Kasumi-1 (cell line): ENCODE measurements at regions not wholly inside any gene's neighbourhood (a gene's known extent, or its start where the extent isn't known, plus 50 kb on each side); places are given as distances from the start of the nearest gene placed in this dataset.
A peak's percentile ranks its signal among the peaks of the same experiment; 100 is the strongest.

Source experiments
- DNase-seq, 2 experiments: peaks; one replicate each; lab custom pipeline; 2025; lab: John Stamatoyannopoulos, UW

DNA sequence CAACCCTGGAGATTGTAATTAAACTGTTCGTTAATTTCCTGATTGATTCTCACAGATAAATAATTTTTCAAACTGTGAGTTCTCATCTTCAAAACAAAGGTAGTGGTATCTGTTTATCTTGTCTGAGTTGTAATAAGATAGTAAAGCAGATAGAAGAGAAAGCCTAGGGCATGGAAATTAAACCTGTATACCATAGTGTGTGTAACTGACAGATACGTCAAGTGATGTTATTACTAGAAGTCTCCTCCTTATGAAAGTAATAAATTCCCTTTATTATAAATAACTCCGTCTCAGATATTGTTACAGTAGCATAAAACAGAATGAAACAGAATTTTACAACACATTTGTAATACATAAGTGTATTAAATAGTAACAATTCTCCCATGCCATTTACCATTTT, 1065.1 kb downstream of the SLITRK1 start:
- no peak for DNase-seq

DNA sequence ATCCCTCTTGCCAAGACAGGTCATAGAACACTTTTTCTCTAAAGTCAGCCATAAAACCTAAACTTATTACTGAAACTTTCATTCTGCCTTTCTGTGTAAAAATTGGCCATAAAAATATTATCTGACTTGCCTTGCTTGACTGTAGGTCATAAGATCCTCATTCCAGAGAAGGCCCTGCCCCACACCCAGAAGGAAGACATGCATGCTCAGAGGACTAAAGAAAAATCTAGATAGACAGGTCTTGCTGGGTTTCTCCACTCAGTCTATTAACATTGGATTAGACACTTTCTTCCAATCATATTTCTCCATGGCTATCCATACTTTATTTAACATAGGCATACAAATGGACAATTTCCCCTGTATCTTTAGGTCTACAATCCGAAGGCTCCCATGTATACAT, 1066.5 kb downstream of the SLITRK1 start:
- DNase-seq = no peak

DNA sequence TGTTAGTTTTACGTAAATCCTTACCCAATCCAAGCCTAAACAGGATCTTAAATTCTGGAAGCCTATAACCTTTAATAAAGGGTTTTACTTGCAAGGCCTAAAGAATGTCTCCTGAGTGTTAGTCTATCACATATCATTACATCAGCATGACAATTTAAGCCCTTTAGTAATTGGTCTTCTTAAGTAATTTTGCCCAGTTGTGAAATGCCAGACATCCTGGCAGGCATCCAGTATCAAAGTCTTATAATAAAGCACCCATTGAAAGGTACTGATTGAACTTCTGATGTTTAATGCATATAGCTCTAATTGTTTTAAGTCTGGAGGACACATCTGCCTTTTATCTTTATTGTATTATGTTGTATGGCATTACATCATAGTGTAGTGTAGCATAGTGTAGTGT, 1078.9 kb downstream of the SLITRK1 start:
- no peak for DNase-seq

DNA sequence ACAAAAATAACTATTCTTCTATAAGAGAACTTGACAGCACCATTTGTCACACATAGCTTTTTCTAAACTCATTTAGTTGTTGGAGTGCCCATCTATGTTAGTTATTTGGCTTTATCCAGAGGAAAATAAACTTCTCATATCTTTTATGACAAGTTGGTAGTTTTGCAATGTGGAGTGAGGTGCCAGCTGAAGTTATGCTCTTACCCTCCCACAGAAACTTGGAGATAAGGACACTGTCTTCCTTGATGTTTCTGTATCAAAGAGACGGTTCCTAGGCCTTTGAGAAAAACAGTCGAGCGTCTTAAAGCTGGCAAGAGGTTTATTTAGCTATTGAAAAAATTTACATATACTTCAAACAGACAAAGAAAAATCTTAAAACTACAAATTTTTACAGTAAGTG, 1079.7 kb downstream of the SLITRK1 start:
- no peak for DNase-seq

DNA sequence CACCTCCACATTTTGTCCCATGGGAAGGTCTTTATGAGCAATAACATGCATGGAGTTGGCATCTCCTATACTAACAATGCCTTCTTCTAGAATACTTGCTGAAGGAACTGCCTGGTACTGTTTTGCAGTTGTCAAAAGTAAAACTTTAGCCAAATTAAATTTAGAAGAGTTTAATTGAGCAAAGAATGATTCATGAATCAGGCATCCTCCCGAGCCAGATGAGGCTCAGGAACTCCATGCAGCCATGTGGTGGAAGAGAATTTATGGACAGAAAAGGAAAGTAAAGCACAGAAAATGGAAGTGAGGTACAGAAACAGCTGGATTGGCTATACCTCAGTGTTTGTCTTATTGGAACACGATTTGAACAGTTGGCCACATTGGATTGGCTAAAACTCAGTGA, 1081.9 kb downstream of the SLITRK1 start:
- no peak for DNase-seq

DNA sequence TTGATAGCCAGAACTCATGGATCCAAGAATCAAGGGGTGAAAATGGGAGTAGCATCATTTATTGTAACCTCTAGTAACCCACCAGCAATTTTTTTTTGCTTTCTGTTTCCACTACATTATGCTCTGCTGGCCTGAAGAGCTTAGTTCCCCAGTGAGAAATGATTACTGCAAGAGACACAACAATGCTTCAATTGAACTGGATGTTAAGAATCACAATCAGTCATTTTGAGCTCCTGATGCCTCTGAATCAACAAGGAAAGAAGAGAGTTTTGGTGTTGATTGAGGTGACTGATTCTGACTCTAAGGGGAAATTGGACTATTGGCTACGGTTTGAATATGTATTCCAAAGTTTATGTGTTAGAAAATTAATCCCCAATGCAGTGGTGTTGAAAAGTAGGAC, 1084.4 kb downstream of the SLITRK1 start:
- no peak for DNase-seq

DNA sequence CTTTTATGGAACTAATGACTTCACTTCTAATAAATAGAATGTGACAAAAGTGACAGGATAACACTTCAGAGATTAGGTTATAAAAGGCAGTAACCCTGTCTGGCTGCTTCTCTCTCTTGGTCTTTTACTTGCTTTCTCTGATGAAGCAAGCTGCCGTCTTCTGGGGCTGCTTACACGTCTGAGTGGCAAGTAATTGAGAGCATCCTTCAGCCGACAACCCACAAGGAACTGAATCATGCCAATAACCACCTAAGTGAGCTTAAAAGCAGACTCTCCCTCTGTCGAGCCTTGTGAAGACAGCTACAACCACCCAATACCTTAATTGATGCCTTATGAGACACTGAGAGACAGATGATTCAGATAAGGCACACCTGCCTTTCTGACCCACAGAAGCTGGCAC, 1091.2 kb downstream of the SLITRK1 start:
- no peak for DNase-seq

DNA sequence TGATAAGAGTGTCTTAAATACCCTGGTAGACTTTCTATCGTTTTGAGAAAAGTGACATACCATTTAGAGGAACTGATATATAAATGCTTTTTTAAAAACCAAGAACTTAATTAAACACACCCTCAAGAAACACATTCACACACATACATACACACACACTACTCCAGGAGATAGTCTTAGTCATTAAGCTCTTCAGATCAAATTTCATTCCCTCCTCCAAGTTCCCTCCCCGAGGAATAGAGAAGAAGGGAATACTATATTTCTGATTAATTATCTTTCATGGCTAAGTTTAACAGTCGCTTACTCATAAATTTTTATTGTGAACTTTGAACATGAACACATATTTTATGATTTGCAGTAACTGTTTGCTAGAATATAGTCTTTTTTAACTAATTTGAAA, 1109.5 kb downstream of the SLITRK1 start:
- no peak for DNase-seq

DNA sequence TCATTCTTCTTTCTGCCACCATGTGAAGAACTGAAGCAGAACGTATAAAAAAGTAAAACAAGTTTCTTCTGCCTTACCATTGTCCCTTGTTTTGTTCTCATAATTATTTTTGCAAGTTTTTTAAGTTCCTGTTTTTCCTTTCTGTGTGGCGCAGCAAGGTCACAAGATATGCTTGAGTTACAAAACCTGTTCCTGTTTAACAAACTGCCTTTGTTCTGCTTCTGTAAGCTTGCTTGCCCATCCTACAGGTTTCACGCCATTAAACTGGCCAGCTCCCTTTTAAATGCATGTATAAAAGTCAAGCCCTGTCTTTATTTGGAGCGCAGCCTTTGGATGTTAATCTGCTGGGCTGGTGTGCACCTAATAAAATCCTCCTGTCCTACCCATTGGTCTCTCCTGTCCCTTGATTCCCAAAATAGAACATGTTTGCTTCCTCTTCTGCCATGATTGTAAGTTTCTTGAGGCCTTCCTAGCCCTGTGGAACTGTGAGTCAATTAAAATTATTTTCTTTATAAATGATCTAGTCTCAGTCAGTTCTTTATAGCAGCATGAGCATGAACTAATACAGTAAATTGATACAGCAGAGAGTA, 1115.4 kb downstream of the SLITRK1 start:
- peak; percentile 46 to 55 for DNase-seq

DNA sequence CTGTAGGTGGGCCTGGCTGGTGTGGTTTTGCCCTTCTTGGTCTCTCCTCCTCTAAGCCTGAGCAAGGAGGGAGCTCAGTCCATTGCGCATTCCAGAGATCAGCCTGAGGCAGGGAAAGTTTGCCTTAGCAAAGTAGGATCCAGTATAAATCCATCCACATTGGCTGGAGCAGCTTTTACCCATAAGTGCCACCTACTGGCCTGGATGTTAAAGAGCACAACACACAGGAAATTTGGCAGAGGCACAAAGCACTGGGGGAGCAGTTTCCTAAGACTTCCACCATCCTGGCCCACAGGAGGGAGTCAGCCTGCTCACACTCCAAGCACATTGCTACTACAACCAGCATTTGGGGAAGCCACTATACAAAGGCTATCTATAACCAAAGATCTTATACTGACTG, 1124.2 kb downstream of the SLITRK1 start:
- DNase-seq = peak in 1 of 2 experiments; percentile 38

DNA sequence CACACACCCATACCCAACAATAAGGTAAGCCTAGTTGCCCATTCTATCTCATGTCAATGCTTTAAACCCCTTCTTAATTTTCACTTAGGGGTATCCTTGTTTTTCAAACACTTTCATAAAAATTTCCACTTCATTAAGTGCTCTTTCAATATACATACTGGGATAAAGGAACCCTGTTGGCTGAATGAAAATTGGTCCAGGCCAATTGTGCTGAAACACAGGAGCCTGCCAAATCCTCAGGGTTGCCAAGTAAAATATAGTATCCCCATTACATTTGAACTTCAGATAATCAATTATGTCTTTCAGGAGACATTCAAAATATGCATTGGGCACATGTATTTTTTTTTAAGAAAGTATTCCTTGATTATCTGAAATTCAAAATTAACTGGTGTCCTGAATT, 1131.1 kb downstream of the SLITRK1 start:
- no peak for DNase-seq

DNA sequence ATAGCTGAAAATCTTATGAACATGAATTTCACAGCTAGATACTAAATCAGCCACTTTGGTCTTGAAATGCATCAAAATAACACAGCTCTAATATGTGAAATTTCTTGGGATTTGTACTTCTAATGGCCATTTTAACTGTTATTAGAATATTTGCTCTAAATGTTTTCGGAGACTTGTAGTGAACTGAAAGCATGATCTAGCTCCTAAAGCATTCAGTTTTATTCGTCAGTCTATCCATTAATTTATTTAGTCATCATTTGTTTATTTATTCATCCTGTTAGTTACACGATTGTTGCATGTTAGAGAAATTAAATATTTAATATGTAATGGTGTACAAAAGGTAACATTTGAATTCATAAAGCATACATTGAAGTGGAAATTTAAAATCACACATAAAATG, 1132.7 kb downstream of the SLITRK1 start:
- DNase-seq = no peak

DNA sequence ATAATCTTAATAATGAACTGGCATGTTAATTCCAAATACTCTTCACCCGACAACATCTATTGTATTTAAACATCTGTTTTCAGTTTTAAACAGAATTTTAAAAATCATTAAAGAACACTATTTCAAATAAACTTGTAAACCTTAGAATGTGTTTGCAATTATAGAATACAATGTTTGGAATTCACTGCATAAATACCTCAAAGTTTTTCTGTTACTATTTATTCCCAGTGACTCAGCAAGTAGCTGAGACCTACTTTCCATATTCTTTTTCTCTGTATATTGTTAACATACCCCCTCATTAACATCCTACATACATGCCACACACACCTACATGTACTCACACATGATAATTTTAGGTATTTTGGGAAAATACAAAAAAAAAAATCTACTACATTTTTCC, 1134.3 kb downstream of the SLITRK1 start:
- DNase-seq = no peak

DNA sequence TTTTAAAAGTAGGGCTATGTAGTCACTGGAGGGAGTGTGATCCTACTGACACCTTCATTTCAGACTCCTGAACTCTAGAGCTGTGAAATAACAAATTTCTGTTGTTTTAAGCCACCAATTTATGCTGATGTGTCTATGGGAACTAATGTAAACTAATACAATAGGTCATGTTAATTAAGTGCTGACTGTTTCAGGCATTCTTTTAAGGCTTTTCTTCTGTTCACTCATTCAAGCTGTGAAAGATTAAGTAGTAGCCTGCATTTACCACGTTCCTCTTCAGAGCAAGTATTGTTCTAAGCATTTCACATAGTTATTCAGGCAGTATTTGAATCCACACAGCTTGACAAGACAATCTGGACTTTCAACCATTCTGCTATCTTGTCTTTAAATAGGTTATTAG, 1135.0 kb downstream of the SLITRK1 start:
- no peak for DNase-seq

DNA sequence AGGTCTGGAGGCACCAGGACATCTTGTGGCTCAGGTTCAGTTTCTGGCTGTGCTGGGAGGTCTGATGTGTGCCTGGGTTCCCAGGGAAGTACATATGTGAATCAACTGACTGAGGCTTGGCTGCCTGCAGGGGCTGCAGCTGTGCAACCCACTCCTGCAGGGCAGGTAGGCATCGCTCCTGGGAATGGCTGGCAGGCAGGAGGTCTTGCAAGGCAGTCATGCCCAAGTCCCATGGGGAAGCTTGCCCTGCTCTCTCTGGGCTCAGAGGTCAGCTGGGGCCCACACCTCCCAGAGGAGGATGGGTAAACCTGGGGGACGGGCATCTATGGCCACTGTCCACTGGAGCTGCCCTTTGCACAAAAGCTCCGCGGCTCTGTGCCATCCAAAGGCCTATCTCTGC, 1141.8 kb downstream of the SLITRK1 start:
- no peak for DNase-seq

DNA sequence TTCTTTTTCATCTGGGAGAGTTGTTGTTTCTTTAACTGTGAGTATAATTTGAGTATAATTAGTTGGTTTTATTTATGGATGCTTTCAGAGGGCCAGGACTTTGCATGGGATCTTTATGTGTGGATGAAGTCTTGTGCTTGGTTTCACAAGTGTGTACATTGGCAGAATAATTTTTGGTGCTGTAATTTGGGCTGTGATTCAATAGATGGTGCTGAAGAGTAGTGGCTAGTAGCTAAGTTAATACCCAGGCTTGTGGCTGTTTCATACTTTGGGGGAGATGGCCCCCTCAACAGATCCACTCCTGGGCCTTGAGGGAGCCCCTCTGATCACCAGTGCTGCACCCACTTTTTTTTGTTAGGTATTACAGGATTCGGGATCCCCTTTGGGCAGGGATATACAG, 1142.4 kb downstream of the SLITRK1 start:
- peak; percentile 14 to 34 for DNase-seq

DNA sequence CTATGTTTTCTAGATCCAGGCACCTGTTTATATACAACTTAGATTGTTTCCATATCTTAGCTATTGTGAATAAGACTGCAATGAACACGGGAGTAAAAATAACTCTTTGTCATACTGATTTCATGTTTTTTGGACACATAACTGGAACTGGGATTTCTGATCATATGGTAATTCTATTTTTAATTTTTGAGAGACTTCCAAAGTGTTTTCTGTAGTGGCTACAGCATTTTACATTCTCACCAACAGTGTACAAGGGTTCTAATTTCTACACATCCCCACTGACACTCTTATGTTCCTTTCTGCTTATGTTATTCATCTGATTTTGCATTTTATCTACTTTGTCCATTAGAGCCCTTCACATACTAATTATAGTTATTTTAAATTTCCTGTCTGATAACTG, 1152.9 kb downstream of the SLITRK1 start:
- DNase-seq = no peak

DNA sequence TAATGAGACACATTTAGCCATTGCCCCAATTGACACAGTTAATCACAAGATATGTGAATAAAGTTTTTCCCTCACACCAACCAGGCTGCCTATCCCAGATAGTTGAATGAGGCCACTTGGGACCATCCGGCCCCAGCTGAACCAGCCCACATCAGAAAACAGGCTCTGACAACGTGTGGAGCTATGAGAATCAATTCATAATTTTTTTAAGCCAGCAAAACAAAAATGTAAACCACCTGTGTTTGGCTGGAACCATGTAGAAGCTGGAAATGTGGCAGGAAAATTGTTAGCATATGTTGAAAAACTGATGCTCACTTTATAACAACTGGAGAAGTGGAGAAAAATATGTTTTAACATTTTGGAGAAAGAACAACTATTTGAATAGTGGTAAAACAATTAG, 1161.3 kb downstream of the SLITRK1 start:
- no peak for DNase-seq

DNA sequence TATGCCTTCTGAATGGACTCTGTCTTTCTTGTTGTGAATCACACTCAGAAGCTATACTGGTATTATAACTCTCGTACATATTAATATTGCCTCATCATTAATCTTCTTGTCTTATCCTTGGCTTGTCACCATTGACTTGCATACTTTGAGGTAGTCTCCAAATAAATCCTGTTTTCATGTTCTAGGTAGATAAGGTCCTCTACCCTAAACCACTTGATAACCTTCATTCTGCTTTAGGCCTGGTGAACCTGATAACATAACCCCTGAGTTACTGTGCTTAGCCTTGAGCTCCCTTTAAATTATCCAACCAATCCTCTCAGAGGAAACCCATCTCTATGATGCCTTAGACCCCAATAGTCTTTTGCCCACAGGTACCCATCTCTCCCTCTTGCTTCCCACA, 1162.3 kb downstream of the SLITRK1 start:
- DNase-seq = no peak

DNA sequence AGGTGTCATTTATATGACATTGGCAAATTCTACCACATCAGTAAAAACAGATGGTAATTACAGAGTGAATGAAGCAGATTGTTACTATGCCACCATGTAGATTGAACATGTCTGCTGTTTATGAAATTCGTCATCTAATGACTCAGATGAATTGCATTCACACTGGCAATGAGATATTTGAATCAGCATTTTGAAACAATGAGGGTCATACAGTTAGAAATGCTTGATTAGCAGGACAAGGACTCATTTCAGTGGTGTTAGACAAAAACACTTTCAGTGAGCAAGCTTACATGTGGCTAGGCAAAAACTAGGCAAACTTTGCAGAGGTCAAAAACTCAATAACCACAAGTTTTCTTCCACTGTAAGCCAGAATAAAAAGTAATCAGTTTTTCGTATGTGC, 1165.0 kb downstream of the SLITRK1 start:
- DNase-seq = no peak

DNA sequence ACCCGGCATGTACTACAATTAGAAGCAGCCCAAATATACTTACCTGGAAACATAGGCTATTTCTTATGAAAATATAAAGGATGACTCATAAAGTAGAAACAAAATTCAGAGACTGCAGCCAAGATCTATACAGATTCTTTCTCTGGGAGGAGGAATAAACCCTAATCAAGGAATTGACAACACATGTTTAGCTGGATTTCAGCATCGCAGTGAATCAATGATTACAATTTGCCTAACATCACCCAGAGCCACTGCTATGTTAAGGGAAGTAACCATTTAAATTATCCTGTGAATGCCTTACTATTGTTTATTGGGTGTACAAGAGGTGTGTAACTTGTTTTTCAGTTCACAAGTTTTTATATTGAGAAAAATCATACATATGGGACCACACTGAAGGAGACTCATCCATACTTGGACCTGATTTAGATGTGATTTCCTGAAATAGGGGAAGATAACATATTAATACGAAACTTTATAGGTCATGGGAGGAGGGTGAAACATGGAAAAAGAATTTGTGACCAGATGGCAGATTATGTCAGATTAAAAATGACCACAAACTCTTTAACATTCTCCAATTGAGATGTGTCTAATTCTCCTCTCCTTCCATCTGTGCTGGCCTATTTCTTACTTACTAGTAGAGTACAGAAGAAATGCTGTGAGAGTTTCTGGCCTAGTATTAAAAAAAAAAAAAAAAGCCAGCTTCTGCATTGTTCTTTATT, 1168.4 kb downstream of the SLITRK1 start:
- DNase-seq = no peak

DNA sequence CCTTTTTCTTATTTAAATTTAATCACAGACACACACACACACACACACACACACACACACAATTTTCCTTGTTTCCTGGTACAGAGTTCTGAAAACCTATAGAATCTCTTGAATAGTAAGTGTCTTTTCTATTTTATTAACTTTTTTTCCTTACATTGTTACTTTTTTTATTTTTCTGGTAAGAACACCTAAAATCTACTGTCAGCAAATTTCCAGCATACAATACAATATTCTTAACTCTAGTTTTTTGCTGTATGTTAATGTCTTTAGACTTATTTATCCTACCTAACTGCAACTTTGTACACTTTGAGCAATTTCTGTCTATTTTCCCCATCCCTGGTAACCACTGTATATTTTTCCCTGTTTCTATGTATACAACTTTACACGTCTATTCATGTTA, 1179.8 kb downstream of the SLITRK1 start:
- DNase-seq = no peak

DNA sequence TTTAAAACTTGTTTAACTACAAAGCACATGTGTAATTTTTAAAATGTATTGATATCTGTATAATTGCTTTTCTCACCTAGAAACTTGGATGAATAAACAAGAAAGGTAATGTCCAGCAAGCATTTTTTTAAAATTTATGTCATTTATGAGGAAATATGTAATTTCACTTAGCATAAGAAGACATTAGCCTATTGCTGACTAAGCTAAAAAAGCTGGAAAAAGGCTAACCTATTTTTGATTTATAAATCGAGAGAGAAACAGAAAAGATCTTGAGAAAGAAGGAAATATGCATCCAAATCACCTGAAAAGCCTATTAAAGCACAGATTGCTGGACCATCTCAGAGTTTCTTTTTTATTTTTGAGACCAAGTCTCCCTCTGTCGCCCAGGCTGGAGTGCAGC, 1181.3 kb downstream of the SLITRK1 start:
- DNase-seq = no peak

DNA sequence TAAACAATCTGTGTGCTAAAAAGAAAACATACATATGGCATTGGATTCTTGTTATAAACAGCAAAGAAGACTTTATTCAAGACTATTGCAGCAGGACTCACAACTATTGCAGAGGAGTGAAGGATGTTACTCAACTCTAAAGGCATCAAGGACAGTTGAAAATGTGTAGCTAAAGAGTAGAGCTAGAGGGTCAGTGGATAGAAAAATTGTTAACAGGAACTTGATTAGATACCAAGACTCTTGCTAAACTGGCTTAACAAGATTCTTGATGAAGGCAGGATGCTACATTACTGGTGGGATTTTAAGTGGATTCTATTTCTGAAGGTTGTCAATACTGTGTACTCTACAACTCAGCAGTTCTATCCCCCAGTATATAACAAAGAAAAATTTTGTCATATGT, 1183.3 kb downstream of the SLITRK1 start:
- DNase-seq = no peak
